ENCODE measurements at regions not wholly inside any gene's neighbourhood (a gene's known extent, or its start where the extent isn't known, plus 50 kb on each side); places are given as distances from the start of the nearest gene placed in this dataset.
"Not testable (repeated sequence)": the region's sequence is repeated elsewhere in the genome, so short reads cannot be mapped to it uniquely, and the experiment has no call there.

DNA sequence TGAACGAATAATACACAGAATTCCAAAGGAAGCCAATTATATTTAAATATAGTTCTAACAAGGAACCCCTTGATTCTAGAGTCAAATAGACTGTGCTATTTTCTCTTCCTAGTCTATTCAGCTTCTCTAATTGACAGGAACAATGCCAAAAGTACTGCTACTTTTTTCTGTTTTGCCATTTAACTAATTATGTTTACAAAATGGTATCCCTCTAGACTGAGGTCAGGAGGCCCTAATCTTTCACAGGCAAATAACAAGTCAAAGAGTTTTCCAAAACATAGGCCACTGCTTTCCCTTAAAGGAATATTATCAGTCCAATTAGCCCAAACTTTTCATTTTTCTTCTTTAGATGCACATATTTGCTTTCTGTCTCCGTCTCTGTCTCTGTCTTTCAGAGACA is 539.3 kb downstream of the RFPL4B start:
- no peak overlapping the region for H3K4me3 ChIP-seq (ENCODE audit: extremely low read depth, insufficient read depth, low read length, poor library complexity, severe bottlenecking)
- H3K4me1 ChIP-seq (ENCODE audit: control insufficient read depth, insufficient read depth, low read length, poor library complexity, severe bottlenecking): no peaks in the 10 kb centered on the region
- no peaks in the 10 kb centered on the region for H3K9me3 ChIP-seq (ENCODE audit: control insufficient read depth, low read length)
- no peak overlapping the region for H3K27ac ChIP-seq (ENCODE audit: low read depth, low read length, severe bottlenecking)
- no peaks in the 10 kb centered on the region for H3K36me3 ChIP-seq (ENCODE audit: control insufficient read depth, insufficient read depth, low read length)
- WGBS, 2 experiments (ENCODE audit: insufficient coverage in 2 of 2): 100% methylated on average over 1 of the region's 2 CpGs; no CpG with 5 or more reads in 1 of the 2 experiments

DNA sequence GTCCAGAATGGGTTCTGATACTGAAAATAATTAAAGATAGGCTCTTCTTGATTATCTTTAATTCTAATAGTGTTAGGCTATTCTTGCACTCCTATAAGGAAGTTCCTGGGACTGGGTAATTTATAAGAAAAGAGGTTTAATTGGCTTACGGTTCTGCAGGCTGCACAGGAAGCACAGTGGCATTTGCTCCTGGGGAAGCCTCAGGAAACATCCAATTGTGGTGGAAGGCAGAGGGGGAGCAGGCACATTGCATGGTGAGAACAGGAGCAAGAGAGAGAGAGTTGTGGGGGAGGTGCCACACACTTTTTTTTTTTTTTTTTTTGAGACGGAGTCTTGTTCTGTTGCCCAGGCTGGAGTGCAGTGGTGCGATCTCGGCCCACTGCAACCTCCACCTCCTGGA is 540.3 kb downstream of the RFPL4B start:
- 80 to 87% methylated on average over 1 to 3 of the region's 4 CpGs for WGBS, 2 experiments (ENCODE audit: insufficient coverage in 2 of 2)
- H3K27ac ChIP-seq (ENCODE audit: low read depth, low read length, severe bottlenecking): not testable (repeated sequence)

DNA sequence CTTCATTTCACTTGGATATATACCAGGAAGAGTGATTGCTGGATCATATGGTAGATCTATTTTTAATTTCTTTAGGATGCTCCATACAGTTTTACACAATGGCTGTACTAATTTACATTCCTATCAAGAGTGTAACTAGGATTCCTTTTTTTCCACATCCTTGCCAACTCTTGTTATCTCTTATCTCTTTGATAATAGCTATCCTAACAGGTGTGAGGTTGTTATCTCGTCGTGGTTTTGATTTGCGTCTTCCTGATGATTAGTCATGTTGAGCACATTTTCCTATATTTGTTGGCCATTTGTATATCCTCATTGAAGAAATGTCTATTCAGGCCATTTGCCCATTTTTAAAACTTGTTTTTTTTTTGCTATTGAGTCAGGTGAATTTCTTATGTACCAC is 552.4 kb downstream of the RFPL4B start:
- H3K9me3 ChIP-seq (ENCODE audit: control insufficient read depth, low read length): peaks cover 7% of the 10 kb centered on the region
- no CpG with 5 or more reads among the region's 3 CpGs for WGBS, 2 experiments (ENCODE audit: insufficient coverage in 2 of 2)
- H3K4me3 ChIP-seq (ENCODE audit: extremely low read depth, insufficient read depth, low read length, poor library complexity, severe bottlenecking): no peak overlapping the region

More for the DNA sequence above, 540.3 kb downstream of the RFPL4B start:
- H3K4me1 ChIP-seq (ENCODE audit: control insufficient read depth, insufficient read depth, low read length, poor library complexity, severe bottlenecking); H3K4me3 ChIP-seq (ENCODE audit: extremely low read depth, insufficient read depth, low read length, poor library complexity, severe bottlenecking); H3K9me3 ChIP-seq (ENCODE audit: control insufficient read depth, low read length); H3K36me3 ChIP-seq (ENCODE audit: control insufficient read depth, insufficient read depth, low read length): not testable (repeated sequence)

DNA sequence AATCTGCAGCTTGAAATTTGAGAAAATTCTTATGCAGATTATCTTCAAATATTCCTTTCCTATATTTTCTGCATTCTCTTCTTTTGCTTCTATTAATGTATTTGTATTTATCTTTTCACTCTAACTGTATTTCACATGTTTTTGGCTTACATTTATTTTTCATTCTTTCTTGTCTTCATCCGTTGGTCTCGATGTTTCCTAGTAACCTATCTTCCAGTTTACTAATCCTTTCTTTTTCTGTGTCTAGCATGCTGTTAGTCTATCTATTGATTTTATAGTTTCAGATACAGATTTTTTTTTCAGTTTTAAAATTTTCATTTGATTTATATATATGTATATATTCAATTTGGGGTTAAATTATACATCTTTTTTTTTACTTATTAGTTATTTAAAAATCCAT is 556.2 kb downstream of the RFPL4B start:
- WGBS, 2 experiments (ENCODE audit: insufficient coverage in 2 of 2): no CpG with 5 or more reads among the region's 2 CpGs
- no peaks in the 10 kb centered on the region for H3K36me3 ChIP-seq (ENCODE audit: control insufficient read depth, insufficient read depth, low read length)
- H3K4me1 ChIP-seq (ENCODE audit: control insufficient read depth, insufficient read depth, low read length, poor library complexity, severe bottlenecking): peaks cover 4% of the 10 kb centered on the region
- H3K27ac ChIP-seq (ENCODE audit: low read depth, low read length, severe bottlenecking): no peak overlapping the region
- no peak overlapping the region for H3K4me3 ChIP-seq (ENCODE audit: extremely low read depth, insufficient read depth, low read length, poor library complexity, severe bottlenecking)
- H3K9me3 ChIP-seq (ENCODE audit: control insufficient read depth, low read length): peaks cover 7% of the 10 kb centered on the region

More for the DNA sequence above, 552.4 kb downstream of the RFPL4B start:
- H3K27ac ChIP-seq (ENCODE audit: low read depth, low read length, severe bottlenecking): no peak overlapping the region
- no peaks in the 10 kb centered on the region for H3K36me3 ChIP-seq (ENCODE audit: control insufficient read depth, insufficient read depth, low read length)
- H3K4me1 ChIP-seq (ENCODE audit: control insufficient read depth, insufficient read depth, low read length, poor library complexity, severe bottlenecking): no peaks in the 10 kb centered on the region

DNA sequence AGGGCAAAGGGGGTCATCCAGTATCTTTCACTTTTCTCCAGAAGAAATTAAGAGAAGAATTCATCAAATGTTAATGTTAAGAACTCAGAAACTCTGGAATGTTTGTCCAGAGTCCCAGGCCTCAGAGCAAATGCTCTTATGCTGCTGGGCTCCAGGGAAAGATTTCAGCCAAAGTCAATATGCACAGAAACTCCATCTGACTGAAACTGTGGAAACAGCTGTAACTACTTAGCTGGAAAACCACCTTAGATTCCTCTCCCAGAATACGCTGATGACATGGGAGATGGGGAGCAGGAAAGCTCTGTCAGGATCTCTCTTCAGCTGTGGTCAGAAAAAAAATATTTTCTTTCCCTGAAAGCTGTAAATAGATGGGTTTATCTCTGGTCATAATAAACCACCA is 559.6 kb downstream of the RFPL4B start:
- Histone ChIP-seq H3K4me1 (ENCODE audit: control insufficient read depth, insufficient read depth, low read length, poor library complexity, severe bottlenecking) (peaks cover 4% of the 10 kb centered on the region), H3K27ac (ENCODE audit: low read depth, low read length, severe bottlenecking) (no peak overlapping the region), H3K4me3 (ENCODE audit: extremely low read depth, insufficient read depth, low read length, poor library complexity, severe bottlenecking) (no peak overlapping the region), H3K9me3 (ENCODE audit: control insufficient read depth, low read length) (peaks cover 7% of the 10 kb centered on the region), H3K36me3 (ENCODE audit: control insufficient read depth, insufficient read depth, low read length) (no peaks in the 10 kb centered on the region)
- no CpG with 5 or more reads among the region's 1 CpG for WGBS, 2 experiments (ENCODE audit: insufficient coverage in 2 of 2)

DNA sequence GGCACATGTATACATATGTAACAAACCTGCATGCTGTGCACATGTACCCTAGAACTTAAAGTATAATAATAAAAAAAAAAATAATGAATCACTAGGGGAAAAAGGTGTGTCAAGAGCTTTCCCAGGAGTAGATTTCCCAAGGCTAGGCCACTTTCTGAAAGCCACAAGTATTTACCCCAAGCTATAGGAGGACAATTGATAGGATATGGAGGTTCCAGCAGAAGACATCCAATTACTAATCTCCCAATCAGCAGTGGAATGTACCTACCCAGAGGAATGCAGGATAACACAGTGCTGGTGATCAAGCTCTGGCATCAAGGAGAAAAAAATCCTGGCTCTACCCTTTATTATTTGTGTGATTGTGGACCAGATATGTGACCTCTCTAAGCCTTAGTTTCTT is 562.7 kb downstream of the RFPL4B start:
- H3K9me3 ChIP-seq (ENCODE audit: control insufficient read depth, low read length): no peaks in the 10 kb centered on the region
- peaks cover 4% of the 10 kb centered on the region for H3K4me1 ChIP-seq (ENCODE audit: control insufficient read depth, insufficient read depth, low read length, poor library complexity, severe bottlenecking)
- no peak overlapping the region for H3K27ac ChIP-seq (ENCODE audit: low read depth, low read length, severe bottlenecking)
- no peaks in the 10 kb centered on the region for H3K36me3 ChIP-seq (ENCODE audit: control insufficient read depth, insufficient read depth, low read length)
- H3K4me3 ChIP-seq (ENCODE audit: extremely low read depth, insufficient read depth, low read length, poor library complexity, severe bottlenecking): no peak overlapping the region

DNA sequence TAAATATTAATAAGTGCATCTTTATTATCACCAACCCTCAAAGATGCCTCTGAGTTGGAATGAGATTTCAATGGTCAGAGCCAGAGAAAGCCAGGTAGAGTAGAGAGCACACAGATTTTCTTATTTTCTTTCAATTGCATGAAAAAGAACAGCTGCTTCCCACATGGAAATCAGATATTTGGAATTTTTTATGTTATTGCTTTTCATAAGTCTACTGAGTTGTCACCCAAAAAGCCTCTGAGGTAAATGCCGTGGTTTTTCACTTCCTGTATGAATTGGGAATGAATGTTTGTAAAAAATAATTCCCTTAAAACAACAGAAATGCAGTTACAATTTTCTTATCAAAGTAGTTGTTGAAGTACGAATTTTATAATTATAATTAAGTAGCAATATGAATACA is 563.1 kb downstream of the RFPL4B start:
- WGBS, 2 experiments (ENCODE audit: insufficient coverage in 2 of 2): no CpG with 5 or more reads among the region's 2 CpGs
- H3K4me3 ChIP-seq (ENCODE audit: extremely low read depth, insufficient read depth, low read length, poor library complexity, severe bottlenecking): no peak overlapping the region
- H3K4me1 ChIP-seq (ENCODE audit: control insufficient read depth, insufficient read depth, low read length, poor library complexity, severe bottlenecking): peaks cover 4% of the 10 kb centered on the region
- H3K36me3 ChIP-seq (ENCODE audit: control insufficient read depth, insufficient read depth, low read length): no peaks in the 10 kb centered on the region
- H3K9me3 ChIP-seq (ENCODE audit: control insufficient read depth, low read length): no peaks in the 10 kb centered on the region
- H3K27ac ChIP-seq (ENCODE audit: low read depth, low read length, severe bottlenecking): no peak overlapping the region

DNA sequence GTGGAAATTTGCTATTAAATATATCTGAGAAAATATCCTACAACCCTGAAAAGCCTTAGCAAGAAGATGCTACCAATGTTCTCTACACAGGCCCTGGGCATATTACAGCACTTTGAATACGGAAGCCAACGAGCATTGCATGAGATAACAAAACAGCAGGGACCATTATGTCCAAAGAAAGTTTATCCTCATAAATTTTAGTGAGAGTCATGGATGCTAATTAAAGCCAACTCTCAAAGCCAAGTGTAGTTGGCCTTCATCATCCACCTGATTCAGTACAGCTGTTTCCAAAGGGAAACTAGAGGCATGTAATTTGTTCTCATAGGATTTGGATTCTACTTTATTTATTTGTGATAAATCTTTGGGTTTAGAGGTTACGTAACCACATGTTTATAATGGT is 564.8 kb downstream of the RFPL4B start:
- no peaks in the 10 kb centered on the region for H3K36me3 ChIP-seq (ENCODE audit: control insufficient read depth, insufficient read depth, low read length)
- no peak overlapping the region for H3K27ac ChIP-seq (ENCODE audit: low read depth, low read length, severe bottlenecking)
- H3K9me3 ChIP-seq (ENCODE audit: control insufficient read depth, low read length): no peaks in the 10 kb centered on the region
- 88 to 100% methylated on average over 2 of the region's 3 CpGs for WGBS, 2 experiments (ENCODE audit: insufficient coverage in 2 of 2)
- no peak overlapping the region for H3K4me3 ChIP-seq (ENCODE audit: extremely low read depth, insufficient read depth, low read length, poor library complexity, severe bottlenecking)
- H3K4me1 ChIP-seq (ENCODE audit: control insufficient read depth, insufficient read depth, low read length, poor library complexity, severe bottlenecking): no peaks in the 10 kb centered on the region

DNA sequence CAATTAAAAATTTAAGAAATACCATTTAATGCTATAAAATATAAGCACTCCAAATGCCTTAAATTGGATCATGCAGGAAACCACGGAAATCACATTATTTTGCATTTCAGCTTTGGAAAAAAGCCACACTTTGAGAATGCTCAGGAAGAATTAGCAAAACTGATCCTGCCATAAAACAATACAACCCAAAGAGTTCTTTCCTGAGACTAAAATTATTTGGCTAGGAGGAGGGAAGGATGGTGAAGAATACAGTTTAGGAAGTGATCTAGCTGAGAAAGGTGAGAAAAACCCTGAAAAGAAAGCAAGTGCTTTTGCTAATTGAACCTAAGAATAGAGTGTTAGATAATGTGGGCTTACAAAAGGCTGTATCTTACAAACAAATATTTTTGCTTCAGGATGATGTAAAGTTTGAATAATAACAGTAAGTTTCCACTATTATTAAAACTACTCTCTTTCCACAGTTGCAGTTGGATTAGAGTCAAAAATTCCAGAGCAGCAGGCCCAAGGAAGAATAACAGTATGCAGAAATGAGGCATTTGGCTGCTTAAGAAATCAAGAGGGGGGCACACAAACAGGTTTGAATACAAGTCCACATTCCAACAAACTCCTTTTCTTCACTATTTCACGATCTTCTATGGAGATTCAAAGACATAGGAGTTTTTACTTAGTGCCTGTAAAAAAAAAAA is 565.4 kb downstream of the RFPL4B start:
- 83% methylated on average over 1 of the region's 2 CpGs; no CpG with 5 or more reads in 1 of the 2 experiments for WGBS, 2 experiments (ENCODE audit: insufficient coverage in 2 of 2)
- Histone ChIP-seq H3K27ac (ENCODE audit: low read depth, low read length, severe bottlenecking) (no peak overlapping the region), H3K4me1 (ENCODE audit: control insufficient read depth, insufficient read depth, low read length, poor library complexity, severe bottlenecking) (no peaks in the 10 kb centered on the region), H3K36me3 (ENCODE audit: control insufficient read depth, insufficient read depth, low read length) (no peaks in the 10 kb centered on the region), H3K9me3 (ENCODE audit: control insufficient read depth, low read length) (no peaks in the 10 kb centered on the region), H3K4me3 (ENCODE audit: extremely low read depth, insufficient read depth, low read length, poor library complexity, severe bottlenecking) (no peak overlapping the region)

DNA sequence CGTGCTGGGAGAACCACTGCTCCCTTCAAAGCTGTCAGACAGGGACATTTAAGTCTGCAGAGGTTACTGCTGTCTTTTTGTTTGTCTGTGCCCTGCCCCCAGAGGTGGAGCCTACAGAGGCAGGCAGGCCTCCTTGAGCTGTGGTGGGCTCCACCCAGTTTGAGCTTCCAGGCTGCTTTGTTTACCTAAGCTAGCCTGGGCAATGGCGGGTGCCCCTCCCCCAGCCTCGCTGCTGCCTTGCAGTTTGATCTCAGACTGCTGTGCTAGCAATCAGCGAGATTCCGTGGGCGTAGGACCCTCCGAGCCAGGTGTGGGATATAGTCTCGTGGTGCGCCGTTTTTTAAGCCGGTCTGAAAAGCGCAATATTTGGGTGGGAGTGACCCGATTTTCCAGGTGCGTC is 572.6 kb downstream of the RFPL4B start:
- H3K4me3 ChIP-seq (ENCODE audit: extremely low read depth, insufficient read depth, low read length, poor library complexity, severe bottlenecking); H3K4me1 ChIP-seq (ENCODE audit: control insufficient read depth, insufficient read depth, low read length, poor library complexity, severe bottlenecking); H3K27ac ChIP-seq (ENCODE audit: low read depth, low read length, severe bottlenecking); H3K36me3 ChIP-seq (ENCODE audit: control insufficient read depth, insufficient read depth, low read length): not testable (repeated sequence)
- WGBS, 2 experiments (ENCODE audit: insufficient coverage in 2 of 2): no CpG with 5 or more reads among the region's 14 CpGs
- peaks cover 12% of the 10 kb centered on the region for H3K9me3 ChIP-seq (ENCODE audit: control insufficient read depth, low read length)

DNA sequence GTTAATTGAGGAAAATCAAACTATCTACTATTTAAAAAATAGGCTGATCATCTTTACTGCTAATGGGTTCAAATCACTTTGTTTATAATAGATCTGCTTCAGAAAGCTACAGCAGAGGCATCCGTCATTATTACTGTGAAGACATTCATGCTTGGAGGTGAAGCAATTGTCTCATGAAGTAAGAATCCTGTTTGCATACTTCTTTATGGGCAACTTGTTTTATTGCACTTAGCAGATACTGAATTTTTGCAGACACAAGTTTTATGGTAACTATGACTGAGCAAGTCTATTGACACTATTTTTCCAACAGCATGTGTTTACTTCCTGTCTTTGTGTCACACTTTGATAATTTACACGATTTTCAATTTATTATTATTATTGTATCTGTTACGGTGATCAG is 573.9 kb downstream of the RFPL4B start:
- Histone ChIP-seq H3K36me3 (ENCODE audit: control insufficient read depth, insufficient read depth, low read length) (no peaks in the 10 kb centered on the region), H3K9me3 (ENCODE audit: control insufficient read depth, low read length) (peaks cover 12% of the 10 kb centered on the region), H3K27ac (ENCODE audit: low read depth, low read length, severe bottlenecking) (no peak overlapping the region), H3K4me3 (ENCODE audit: extremely low read depth, insufficient read depth, low read length, poor library complexity, severe bottlenecking) (no peak overlapping the region), H3K4me1 (ENCODE audit: control insufficient read depth, insufficient read depth, low read length, poor library complexity, severe bottlenecking) (no peaks in the 10 kb centered on the region)
- WGBS, 2 experiments (ENCODE audit: insufficient coverage in 2 of 2): 88 to 100% methylated on average over 1 of the region's 3 CpGs
